ENCODE measurements at regions not wholly inside any gene's neighbourhood (a gene's known extent, or its start where the extent isn't known, plus 50 kb on each side); places are given as distances from the start of the nearest gene placed in this dataset.

GRCh38 chr5:161149078-161149477 lies 297.1 kb upstream of the ATP10B start:
- no peak overlapping the region for H3K9ac ChIP-seq (ENCODE audit: low read length in 3 of 3)

DNA sequence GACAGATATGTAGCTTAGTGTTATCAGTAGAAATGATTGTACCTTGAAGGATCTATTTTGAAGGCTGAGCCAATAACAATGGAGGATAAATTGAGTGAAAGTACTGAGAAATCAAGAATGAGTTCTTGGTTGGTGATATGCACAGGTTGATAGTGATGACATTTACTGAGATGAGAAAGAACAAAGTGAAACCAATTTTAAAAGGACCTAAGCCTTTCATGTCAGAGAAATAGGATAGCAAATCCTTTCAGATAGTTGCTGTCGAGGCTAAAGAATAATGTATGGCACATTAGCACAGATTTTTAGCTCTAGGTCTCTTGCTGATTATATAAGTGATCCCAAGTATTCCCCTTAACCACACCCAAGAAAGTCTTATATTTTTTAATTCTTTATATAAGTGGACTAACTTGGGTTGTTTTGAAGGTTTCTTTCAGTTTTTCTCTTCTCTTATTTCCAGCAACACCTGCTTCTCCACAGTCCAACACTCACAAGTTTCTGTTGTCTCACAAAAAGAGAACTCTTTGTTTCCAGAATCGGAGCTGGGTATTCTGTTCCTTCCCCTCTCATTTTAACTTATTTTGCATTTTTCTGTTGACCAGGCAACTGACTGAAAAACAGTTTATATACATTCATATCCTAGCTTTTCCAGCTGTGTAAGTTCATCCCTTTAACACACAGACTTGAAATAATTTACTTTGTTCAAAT lies 286.9 kb upstream of the ATP10B start:
- FAIRE-seq (no peak), DNase-seq (no peak)
- TF ChIP-seq, protein P1, sequence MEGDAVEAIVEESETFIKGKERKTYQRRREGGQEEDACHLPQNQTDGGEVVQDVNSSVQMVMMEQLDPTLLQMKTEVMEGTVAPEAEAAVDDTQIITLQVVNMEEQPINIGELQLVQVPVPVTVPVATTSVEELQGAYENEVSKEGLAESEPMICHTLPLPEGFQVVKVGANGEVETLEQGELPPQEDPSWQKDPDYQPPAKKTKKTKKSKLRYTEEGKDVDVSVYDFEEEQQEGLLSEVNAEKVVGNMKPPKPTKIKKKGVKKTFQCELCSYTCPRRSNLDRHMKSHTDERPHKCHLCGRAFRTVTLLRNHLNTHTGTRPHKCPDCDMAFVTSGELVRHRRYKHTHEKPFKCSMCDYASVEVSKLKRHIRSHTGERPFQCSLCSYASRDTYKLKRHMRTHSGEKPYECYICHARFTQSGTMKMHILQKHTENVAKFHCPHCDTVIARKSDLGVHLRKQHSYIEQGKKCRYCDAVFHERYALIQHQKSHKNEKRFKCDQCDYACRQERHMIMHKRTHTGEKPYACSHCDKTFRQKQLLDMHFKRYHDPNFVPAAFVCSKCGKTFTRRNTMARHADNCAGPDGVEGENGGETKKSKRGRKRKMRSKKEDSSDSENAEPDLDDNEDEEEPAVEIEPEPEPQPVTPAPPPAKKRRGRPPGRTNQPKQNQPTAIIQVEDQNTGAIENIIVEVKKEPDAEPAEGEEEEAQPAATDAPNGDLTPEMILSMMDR (IDR thresholded peaks at IDR 0.05; ENCODE audit: borderline replicate concordance, extremely low read depth, insufficient read depth), result no peak

More at GRCh38 chr5:161149078-161149477, 297.1 kb upstream of the ATP10B start:
- intact Hi-C loops (cut with DNase I), result no loop called here
- H3K27me3 ChIP-seq (ENCODE audit: control insufficient read depth, insufficient read depth, low read length), result no peaks in the 10 kb centered on the region
- no peak for FAIRE-seq
- no peaks in the 10 kb centered on the region for H3K36me3 ChIP-seq (ENCODE audit: control insufficient read depth in 2 of 3, insufficient read depth in 3 of 3, low read length in 3 of 3)
- TF ChIP-seq, protein P1 (IDR thresholded peaks at IDR 0.05; ENCODE audit: borderline replicate concordance, extremely low read depth, insufficient read depth), result no peak
- DNase-seq, result no peak
- no peak overlapping the region for H3K4me3 ChIP-seq (ENCODE audit: low read length in 3 of 3)
- no peaks in the 10 kb centered on the region for H3K4me1 ChIP-seq (ENCODE audit: control insufficient read depth in 2 of 3, insufficient read depth in 2 of 3, low read depth in 1 of 3, low read length in 3 of 3)
- H3K27ac ChIP-seq (ENCODE audit: low read depth in 2 of 2, low read length in 2 of 2), result no peak overlapping the region
- H3K9me3 ChIP-seq (ENCODE audit: control insufficient read depth in 2 of 3, insufficient read depth in 1 of 3, low read length in 3 of 3), result no peaks in the 10 kb centered on the region

GRCh38 chr5:161134956-161135355 lies 282.9 kb upstream of the ATP10B start:
- DNase-seq, result peak in 4 of 5 donors; percentile 55 to 83 (median 74)
- intact Hi-C loops (cut with DNase I), result no loop called here
- Histone ChIP-seq H3K27ac (ENCODE audit: low read depth in 2 of 2, low read length in 2 of 2) (no peak overlapping the region), H3K36me3 (ENCODE audit: control insufficient read depth in 2 of 3, insufficient read depth in 3 of 3, low read length in 3 of 3) (no peaks in the 10 kb centered on the region), H3K27me3 (ENCODE audit: control insufficient read depth, insufficient read depth, low read length) (no peaks in the 10 kb centered on the region), H3K9ac (ENCODE audit: low read length in 3 of 3) (no peak overlapping the region), H3K4me3 (ENCODE audit: low read length in 3 of 3) (no peak overlapping the region), H3K9me3 (ENCODE audit: control insufficient read depth in 2 of 3, insufficient read depth in 1 of 3, low read length in 3 of 3) (no peaks in the 10 kb centered on the region), H3K4me1 (ENCODE audit: control insufficient read depth in 2 of 3, insufficient read depth in 2 of 3, low read depth in 1 of 3, low read length in 3 of 3) (peaks cover 0 to 9% (median 0%) of the 10 kb centered on the region in 3 donors)
- FAIRE-seq, result no peak
- TF ChIP-seq, protein P1 (IDR thresholded peaks at IDR 0.05; ENCODE audit: borderline replicate concordance, extremely low read depth, insufficient read depth), result no peak

More for the DNA sequence above, 286.9 kb upstream of the ATP10B start:
- no peaks in the 10 kb centered on the region for H3K27me3 ChIP-seq (ENCODE audit: control insufficient read depth, insufficient read depth, low read length)
- H3K27ac ChIP-seq (ENCODE audit: low read depth in 2 of 2, low read length in 2 of 2), result no peak overlapping the region
- H3K36me3 ChIP-seq (ENCODE audit: control insufficient read depth in 2 of 3, insufficient read depth in 3 of 3, low read length in 3 of 3), result no peaks in the 10 kb centered on the region
- H3K9ac ChIP-seq (ENCODE audit: low read length in 3 of 3), result no peak overlapping the region
- intact Hi-C loops (cut with DNase I), result no loop called here
- H3K4me1 ChIP-seq (ENCODE audit: control insufficient read depth in 2 of 3, insufficient read depth in 2 of 3, low read depth in 1 of 3, low read length in 3 of 3), result peaks cover 0 to 9% (median 0%) of the 10 kb centered on the region in 3 donors
- H3K4me3 ChIP-seq (ENCODE audit: low read length in 3 of 3), result no peak overlapping the region
- H3K9me3 ChIP-seq (ENCODE audit: control insufficient read depth in 2 of 3, insufficient read depth in 1 of 3, low read length in 3 of 3), result no peaks in the 10 kb centered on the region

All from kidney (tissue), 13 donors.